Sigmoid colon (tissue), 3 donors: ENCODE measurements at regions not wholly inside any gene's neighbourhood (a gene's known extent, or its start where the extent isn't known, plus 50 kb on each side); places are given as distances from the start of the nearest gene placed in this dataset.

ENCODE experiments used
- POLR2A ChIP-seq, 2 donors: fragments of 450-650 bp; IDR thresholded peaks; one replicate each; pipeline ENCODE4 v1.6.1; 2016; ENCODE audit warnings: antibody characterized with exemption in 2 of 2, mild to moderate bottlenecking in 2 of 2, moderate library complexity in 2 of 2
- TF ChIP-seq, protein P1 (sequence below), 4 experiments: fragments of 450-650 bp in 3 of 4; fragments of 200-600 bp in 1 of 4; IDR thresholded peaks; one replicate each; pipeline ENCODE4 v1.5.1; 2016 to 2019; ENCODE audit warnings: antibody characterized with exemption in 4 of 4, mild to moderate bottlenecking in 3 of 4, moderate library complexity in 2 of 4

DNA sequence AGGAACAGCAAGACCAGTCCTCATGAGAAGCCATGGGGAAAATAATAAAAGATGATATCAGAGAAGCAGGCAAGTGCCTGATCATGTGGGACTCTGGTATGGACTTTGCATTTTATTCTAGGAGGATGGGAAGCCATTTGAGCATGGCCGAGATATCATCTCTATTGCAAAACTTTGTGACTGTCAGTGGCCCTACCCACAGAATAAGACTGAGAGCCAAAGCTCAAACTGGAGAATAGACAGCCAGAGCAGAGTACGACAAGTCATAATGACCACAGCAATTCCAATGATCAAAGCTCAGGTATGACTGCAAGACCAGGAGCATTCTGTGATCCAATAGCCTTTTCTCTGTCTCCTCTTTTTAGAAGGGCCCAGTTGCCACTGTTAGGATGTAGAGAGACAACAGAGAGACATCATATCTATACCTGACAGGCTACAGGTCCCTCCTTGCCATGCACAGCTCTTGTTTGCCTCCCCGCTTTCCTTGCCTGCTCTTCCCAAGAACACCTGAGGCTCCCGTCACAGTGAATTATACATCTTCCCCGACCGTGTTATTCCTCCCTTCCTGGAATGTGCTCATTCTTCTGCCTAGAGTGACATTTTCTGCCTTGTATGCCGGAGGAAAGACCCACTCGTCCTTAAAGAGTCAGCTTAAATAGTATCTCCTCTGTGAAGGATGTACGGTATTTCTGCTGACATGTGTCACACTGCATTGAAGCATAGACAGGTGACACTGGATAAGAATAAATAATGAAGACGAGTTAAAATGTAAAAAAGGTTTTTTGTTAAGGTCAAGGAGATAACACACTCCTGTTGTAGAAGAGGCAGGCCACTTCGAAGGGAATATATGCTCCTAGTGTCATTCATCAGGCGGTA is 248.7 kb upstream of the MAP3K1 start:
- no peak for TF ChIP-seq POLR2A (IDR thresholded peaks at IDR 0.05)
- TF ChIP-seq, protein P1, sequence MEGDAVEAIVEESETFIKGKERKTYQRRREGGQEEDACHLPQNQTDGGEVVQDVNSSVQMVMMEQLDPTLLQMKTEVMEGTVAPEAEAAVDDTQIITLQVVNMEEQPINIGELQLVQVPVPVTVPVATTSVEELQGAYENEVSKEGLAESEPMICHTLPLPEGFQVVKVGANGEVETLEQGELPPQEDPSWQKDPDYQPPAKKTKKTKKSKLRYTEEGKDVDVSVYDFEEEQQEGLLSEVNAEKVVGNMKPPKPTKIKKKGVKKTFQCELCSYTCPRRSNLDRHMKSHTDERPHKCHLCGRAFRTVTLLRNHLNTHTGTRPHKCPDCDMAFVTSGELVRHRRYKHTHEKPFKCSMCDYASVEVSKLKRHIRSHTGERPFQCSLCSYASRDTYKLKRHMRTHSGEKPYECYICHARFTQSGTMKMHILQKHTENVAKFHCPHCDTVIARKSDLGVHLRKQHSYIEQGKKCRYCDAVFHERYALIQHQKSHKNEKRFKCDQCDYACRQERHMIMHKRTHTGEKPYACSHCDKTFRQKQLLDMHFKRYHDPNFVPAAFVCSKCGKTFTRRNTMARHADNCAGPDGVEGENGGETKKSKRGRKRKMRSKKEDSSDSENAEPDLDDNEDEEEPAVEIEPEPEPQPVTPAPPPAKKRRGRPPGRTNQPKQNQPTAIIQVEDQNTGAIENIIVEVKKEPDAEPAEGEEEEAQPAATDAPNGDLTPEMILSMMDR (IDR thresholded peaks at IDR 0.05): no peak
